ENCODE measurements at regions not wholly inside any gene's neighbourhood (a gene's known extent, or its start where the extent isn't known, plus 50 kb on each side); places are given as distances from the start of the nearest gene placed in this dataset.

DNA sequence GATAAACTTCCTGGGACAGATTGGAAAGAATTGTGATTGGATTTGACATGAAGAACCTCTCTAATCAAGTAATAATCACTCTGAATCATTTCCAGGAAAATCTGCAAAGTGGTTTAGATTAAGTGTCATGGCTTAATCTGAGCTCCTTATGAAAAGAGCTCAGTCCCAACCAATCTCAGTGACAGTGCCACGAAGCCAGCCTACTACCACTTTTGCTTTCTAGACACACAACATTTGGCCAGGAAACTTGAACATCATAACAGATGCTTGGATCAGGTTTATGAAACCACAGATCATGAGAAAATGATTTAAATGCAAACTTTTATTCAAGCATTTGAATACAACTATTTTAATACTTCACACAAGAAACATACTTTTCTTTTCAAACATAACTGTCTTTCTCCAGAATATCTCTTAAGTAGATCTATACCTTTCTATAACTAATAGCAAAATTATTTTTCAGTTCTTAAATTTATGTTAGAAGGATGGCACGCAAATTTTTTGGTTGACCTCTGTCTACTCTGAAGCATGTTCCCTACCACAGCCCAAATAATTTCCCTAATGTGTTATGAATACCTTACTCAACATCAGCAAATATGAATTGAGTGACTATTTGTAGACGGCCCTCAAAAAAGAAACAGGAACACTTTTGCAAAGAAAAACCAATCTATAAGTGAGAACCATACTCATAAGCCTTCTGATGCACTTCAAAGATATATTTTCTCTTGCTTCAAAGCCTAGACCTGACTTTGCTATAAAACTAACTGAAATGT lies 495.0 kb upstream of the ZNF385D start (continued):
- TF ChIP-seq, protein P1, sequence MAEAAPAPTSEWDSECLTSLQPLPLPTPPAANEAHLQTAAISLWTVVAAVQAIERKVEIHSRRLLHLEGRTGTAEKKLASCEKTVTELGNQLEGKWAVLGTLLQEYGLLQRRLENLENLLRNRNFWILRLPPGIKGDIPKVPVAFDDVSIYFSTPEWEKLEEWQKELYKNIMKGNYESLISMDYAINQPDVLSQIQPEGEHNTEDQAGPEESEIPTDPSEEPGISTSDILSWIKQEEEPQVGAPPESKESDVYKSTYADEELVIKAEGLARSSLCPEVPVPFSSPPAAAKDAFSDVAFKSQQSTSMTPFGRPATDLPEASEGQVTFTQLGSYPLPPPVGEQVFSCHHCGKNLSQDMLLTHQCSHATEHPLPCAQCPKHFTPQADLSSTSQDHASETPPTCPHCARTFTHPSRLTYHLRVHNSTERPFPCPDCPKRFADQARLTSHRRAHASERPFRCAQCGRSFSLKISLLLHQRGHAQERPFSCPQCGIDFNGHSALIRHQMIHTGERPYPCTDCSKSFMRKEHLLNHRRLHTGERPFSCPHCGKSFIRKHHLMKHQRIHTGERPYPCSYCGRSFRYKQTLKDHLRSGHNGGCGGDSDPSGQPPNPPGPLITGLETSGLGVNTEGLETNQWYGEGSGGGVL (CRISPR knock-in tag; IDR thresholded peaks at IDR 0.05): no peak
- TF ChIP-seq PTRF (tag; IDR thresholded peaks at IDR 0.05) (no peak), SMC3 (conservative IDR thresholded peaks at IDR 0.05; ENCODE audit: insufficient read depth, low read depth, low read length) (no peak), KLF16 (IDR thresholded peaks at IDR 0.05) (no peak), NR2F6 (CRISPR knock-in tag; IDR thresholded peaks at IDR 0.05) (no peak)

DNA sequence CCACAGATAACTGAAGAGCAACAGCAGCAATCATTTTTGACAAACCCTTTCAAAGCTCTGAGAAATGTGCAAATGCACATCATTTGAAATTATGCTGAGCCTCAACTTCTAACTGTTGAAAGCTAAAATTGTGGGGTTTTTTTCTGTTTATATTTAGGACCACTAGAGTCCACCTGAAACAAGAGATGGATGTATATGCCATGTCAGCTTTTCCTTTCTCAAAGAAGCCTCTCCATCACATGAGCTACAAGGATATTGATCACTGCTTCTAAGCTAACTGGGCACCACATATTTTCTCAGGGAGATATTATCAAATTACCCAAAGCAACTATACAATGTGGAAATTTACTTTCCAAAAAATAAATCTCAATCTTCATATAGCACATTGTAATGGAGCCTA lies 498.6 kb upstream of the ZNF385D start:
- Histone ChIP-seq H3K4me1 (replicated peaks in 1 of 2; ENCODE audit: control insufficient read depth in 2 of 2, insufficient read depth in 2 of 2, low read length in 2 of 2) (no peaks in the 10 kb centered on the region), H3K4me2 (ENCODE audit: insufficient read depth, low read length) (no peak overlapping the region), H3K79me2 (ENCODE audit: control insufficient read depth, insufficient read depth, low read length) (no peaks in the 10 kb centered on the region), H3K9me3 (replicated peaks; ENCODE audit: control insufficient read depth, insufficient read depth, low read depth, low read length) (no peaks in the 10 kb centered on the region), H3K27ac (ENCODE audit: extremely low read depth, low read depth, low read length) (no peak overlapping the region), H2AFZ (ENCODE audit: low read depth, low read length) (no peak overlapping the region), H3K9me1 (ENCODE audit: control insufficient read depth, insufficient read depth, low read length) (no peaks in the 10 kb centered on the region), H3K27me3 (ENCODE audit: control insufficient read depth in 2 of 2, insufficient read depth in 2 of 2, low read length in 2 of 2) (no peaks in the 10 kb centered on the region), H4K20me1 (replicated peaks; ENCODE audit: control insufficient read depth, insufficient read depth, low read length) (no peaks in the 10 kb centered on the region), H3K9ac (ENCODE audit: insufficient read depth in 1 of 2, low read depth in 2 of 2, low read length in 2 of 2) (no peak overlapping the region), H3K36me3 (ENCODE audit: control insufficient read depth, insufficient read depth, low read length) (no peaks in the 10 kb centered on the region), H3K4me3 (no peak overlapping the region)
- ATAC-seq (no peak), DNase-seq (ENCODE audit: extremely low read depth in 1 of 4, low spot score in 3 of 4) (no peak), FAIRE-seq (no peak)
- no TSS peak for BruUV-seq (replicated peaks)
- POLR2A ChIA-PET: no interaction called here
- in situ Hi-C loops (cut with MboI) (no loop called here), intact Hi-C loops (cut with micrococcal nuclease) (no loop called here)
- 0 out of 2 replicates have a peak, but pooled peaks have one; percentile 11 for TF ChIP-seq C11orf30 (IDR thresholded peaks at IDR 0.05; ENCODE audit: low read depth)
- no peak for TF ChIP-seq CREB1 (IDR thresholded peaks at IDR 0.05)
- TF ChIP-seq CREB1 (CRISPR knock-in tag; IDR thresholded peaks at IDR 0.05): no peak
- TF ChIP-seq ZNF316 (IDR thresholded peaks at IDR 0.05): peak; percentile 13; the same call in 1 of the 2 replicates
- CTCF ChIA-PET (ENCODE audit: low intra/inter-chr PET ratio): no interaction called here
